Fibroblast of the conjunctiva (primary cell): ENCODE measurements at regions not wholly inside any gene's neighbourhood (a gene's known extent, or its start where the extent isn't known, plus 50 kb on each side); places are given as distances from the start of the nearest gene placed in this dataset.
"Not testable (repeated sequence)": the region's sequence is repeated elsewhere in the genome, so short reads cannot be mapped to it uniquely, and the experiment has no call there.

Source experiments
- DNase-seq: peaks from one replicate; pipeline ENCODE4 v3.0.0-alpha.2; 2010; ENCODE audit warnings: low read depth

- DNase-seq = no peak
Measured at GRCh38 chr9:82052081-82052480, 63.5 kb downstream of the SPATA31D1 start.

- DNase-seq = no peak
Measured at GRCh38 chr9:82054264-82055015, 65.9 kb downstream of the SPATA31D1 start.

- DNase-seq = no peak
Measured at GRCh38 chr9:82057805-82058204, 69.2 kb downstream of the SPATA31D1 start.

GRCh38 chr9:82061801-82062200, 73.2 kb downstream of the SPATA31D1 start:
- not testable (repeated sequence) for DNase-seq

- DNase-seq = no peak
Measured at GRCh38 chr9:82062245-82062644, 73.7 kb downstream of the SPATA31D1 start.

GRCh38 chr9:82073551-82074543, 85.3 kb downstream of the SPATA31D1 start:
- DNase-seq = no peak

GRCh38 chr9:82080265-82080664, 91.7 kb downstream of the SPATA31D1 start:
- no peak for DNase-seq

GRCh38 chr9:82081496-82081895, 92.9 kb downstream of the SPATA31D1 start:
- no peak for DNase-seq

- DNase-seq = no peak
Measured at GRCh38 chr9:82082563-82082962, 94.0 kb downstream of the SPATA31D1 start.

GRCh38 chr9:82088591-82088990, 100.0 kb downstream of the SPATA31D1 start:
- DNase-seq = no peak

- no peak for DNase-seq
Measured at GRCh38 chr9:82090046-82090445, 101.5 kb downstream of the SPATA31D1 start.

GRCh38 chr9:82091100-82091499, 102.5 kb downstream of the SPATA31D1 start:
- DNase-seq = no peak

GRCh38 chr9:82091610-82092009, 103.0 kb downstream of the SPATA31D1 start:
- DNase-seq = no peak

GRCh38 chr9:82101475-82101874, 112.9 kb downstream of the SPATA31D1 start:
- DNase-seq = no peak

GRCh38 chr9:82104252-82104651, 115.7 kb downstream of the SPATA31D1 start:
- no peak for DNase-seq

GRCh38 chr9:82105729-82106128, 117.2 kb downstream of the SPATA31D1 start:
- no peak for DNase-seq

GRCh38 chr9:82106536-82106935, 118.0 kb downstream of the SPATA31D1 start:
- no peak for DNase-seq

GRCh38 chr9:82108474-82108873, 119.9 kb downstream of the SPATA31D1 start:
- DNase-seq = no peak

GRCh38 chr9:82108941-82109340, 120.4 kb downstream of the SPATA31D1 start:
- DNase-seq = no peak

- no peak for DNase-seq
Measured at GRCh38 chr9:82109626-82110025, 121.1 kb downstream of the SPATA31D1 start.

- no peak for DNase-seq
Measured at GRCh38 chr9:82110881-82111280, 122.3 kb downstream of the SPATA31D1 start.

GRCh38 chr9:82115331-82115730, 126.8 kb downstream of the SPATA31D1 start:
- no peak for DNase-seq

- DNase-seq = no peak
Measured at GRCh38 chr9:82115900-82116299, 127.3 kb downstream of the SPATA31D1 start.
